ENCODE measurements at regions not wholly inside any gene's neighbourhood (a gene's known extent, or its start where the extent isn't known, plus 50 kb on each side); places are given as distances from the start of the nearest gene placed in this dataset.

DNA sequence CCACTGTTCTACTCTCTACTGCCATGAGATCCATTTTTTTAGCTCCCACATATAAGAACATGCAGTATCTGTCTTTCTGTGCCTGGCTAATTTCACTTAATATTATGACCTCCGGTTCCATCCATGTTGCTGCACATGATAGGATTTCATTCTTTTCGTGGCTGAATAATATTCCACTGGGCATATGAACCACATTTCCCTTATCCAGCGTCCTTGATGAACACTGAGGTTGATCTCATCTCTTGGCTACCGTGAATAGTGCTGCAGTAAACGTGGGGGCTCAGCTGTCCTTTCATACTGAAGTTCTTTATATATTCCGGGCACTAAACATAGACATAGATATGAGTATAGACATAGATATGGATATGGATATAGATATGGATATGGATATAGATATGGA, 109.3 kb upstream of the TNRC6C start:
- H3K4me3 ChIP-seq (ENCODE audit: low read length): no peak overlapping the region
- TF ChIP-seq, protein P1, sequence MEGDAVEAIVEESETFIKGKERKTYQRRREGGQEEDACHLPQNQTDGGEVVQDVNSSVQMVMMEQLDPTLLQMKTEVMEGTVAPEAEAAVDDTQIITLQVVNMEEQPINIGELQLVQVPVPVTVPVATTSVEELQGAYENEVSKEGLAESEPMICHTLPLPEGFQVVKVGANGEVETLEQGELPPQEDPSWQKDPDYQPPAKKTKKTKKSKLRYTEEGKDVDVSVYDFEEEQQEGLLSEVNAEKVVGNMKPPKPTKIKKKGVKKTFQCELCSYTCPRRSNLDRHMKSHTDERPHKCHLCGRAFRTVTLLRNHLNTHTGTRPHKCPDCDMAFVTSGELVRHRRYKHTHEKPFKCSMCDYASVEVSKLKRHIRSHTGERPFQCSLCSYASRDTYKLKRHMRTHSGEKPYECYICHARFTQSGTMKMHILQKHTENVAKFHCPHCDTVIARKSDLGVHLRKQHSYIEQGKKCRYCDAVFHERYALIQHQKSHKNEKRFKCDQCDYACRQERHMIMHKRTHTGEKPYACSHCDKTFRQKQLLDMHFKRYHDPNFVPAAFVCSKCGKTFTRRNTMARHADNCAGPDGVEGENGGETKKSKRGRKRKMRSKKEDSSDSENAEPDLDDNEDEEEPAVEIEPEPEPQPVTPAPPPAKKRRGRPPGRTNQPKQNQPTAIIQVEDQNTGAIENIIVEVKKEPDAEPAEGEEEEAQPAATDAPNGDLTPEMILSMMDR (conservative IDR thresholded peaks at IDR 0.05; ENCODE audit: low read depth, low read length): no peak
- DNase-seq (ENCODE audit: low read depth): no peak

DNA sequence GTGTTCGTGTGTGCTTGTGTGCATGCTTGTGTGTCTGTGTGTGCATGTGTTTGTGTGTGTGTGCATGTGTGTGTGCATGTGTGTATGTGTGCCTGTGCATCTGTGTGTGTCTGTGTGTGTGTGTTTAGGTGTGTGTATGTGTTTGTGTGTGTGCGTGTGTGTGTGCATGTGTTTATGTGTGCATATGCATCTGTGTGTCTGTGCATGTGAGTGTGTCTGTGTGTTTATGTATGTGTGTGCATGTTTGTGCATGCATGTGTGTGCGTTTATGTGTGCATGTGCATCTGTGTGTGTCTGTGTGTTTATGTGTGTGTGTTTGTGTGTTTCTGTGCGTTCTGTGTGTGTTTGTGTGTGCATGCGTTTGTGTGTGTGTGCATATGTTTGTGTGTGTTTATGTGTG, 106.6 kb upstream of the TNRC6C start:
- TF ChIP-seq, protein P1 (conservative IDR thresholded peaks at IDR 0.05; ENCODE audit: low read depth, low read length): no peak

DNA sequence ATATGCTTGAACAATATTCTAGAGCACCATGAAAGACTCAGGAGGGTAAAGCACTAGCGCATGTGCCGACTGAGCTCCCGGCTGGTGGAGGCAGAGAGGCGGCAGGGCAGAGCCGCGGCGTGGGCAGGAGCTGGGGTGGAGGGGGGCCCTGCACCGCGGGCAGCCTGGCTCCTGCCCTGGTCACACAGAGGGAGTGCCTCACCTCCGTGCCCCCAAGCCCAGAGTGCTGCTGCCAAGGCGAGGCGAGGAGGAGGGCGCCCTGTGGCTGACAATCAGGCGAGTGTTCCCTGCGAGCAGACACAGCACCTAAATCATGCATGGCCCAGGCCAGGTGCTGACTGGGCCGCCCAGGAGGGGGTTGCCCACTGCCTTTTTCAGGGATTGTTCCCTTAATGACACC, 105.8 kb upstream of the TNRC6C start:
- no peak for DNase-seq (ENCODE audit: low read depth)
- no peak overlapping the region for H3K4me3 ChIP-seq (ENCODE audit: low read length)
- TF ChIP-seq, protein P1 (conservative IDR thresholded peaks at IDR 0.05; ENCODE audit: low read depth, low read length): no peak

More for the DNA sequence above, 106.6 kb upstream of the TNRC6C start:
- no peak overlapping the region for H3K4me3 ChIP-seq (ENCODE audit: low read length)
- no peak for DNase-seq (ENCODE audit: low read depth)

DNA sequence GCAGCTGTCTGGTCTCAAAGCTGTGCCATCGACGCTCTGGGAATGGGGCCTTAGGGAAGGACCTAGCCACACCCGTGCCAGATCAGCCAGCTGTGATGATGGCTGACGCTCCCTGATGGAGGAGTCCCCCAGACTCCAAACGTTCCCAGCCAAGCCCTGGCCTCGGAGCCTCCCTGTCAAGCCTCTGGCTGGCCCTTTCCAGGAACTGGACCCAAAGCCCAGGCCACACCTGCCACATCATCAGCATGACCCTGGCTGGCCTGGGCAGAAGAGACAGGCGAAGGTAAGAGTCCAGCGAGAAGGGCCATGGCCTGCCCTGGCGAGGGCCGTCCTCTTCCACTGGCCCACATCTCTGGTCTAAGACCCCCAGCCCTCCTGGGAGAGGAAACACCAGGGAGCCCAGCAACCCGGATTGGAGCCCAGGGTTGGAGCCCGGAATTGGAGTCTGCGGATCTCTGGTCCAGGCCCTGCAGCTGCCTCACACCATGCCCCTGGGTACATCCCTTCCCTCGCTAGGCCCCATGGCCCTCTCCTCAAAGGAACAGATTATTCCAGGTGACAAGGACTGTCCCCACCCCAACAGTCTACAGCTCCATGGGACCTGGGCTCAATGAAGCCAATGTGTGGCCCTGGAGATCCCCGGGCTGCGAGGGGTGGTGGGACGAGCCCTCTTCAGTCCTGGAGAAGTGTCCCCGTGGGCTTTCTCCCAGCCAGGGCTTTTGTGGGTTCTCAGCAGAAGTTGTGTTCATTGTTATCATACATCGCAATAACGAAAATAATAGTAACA, 105.1 kb upstream of the TNRC6C start:
- TF ChIP-seq, protein P1 (conservative IDR thresholded peaks at IDR 0.05; ENCODE audit: low read depth, low read length): no peak
- no peak for DNase-seq (ENCODE audit: low read depth)
- H3K4me3 ChIP-seq (ENCODE audit: low read length): no peak overlapping the region

DNA sequence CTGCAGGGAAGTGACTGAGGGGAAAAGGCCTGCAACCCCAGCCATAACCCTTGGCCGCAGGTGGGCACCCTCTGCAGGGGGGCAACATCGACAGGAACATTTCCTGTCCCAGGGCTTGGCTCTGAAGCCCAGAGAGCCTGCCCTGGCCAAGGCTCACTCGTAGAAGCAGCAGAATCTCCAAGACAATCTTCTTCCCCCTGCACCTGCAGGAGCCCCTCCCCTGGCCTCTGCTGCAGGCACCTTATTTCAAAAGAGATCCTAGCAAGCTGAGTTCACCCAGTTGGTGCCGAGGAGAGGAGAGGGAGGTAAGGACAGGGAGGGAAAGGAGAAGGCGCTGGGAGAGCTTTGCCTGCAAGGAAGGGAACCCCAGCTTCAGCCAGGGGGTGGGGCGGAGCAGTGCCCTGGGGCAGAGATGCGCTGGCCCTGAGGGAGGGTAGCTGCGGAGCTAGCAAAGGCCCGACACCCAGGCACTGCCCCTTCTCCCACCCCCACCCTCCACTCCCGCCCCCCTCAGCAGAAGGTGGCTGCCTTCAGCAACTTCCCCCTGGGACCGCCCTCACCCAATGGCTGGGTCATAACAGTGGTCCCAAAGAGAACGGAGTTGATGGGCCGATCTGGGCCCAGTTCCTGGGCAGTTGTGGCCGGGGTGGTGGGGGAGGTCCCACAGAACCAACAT, 104.3 kb upstream of the TNRC6C start:
- DNase-seq (ENCODE audit: low read depth): no peak
- TF ChIP-seq, protein P1 (conservative IDR thresholded peaks at IDR 0.05; ENCODE audit: low read depth, low read length): no peak
- H3K4me3 ChIP-seq (ENCODE audit: low read length): no peak overlapping the region

DNA sequence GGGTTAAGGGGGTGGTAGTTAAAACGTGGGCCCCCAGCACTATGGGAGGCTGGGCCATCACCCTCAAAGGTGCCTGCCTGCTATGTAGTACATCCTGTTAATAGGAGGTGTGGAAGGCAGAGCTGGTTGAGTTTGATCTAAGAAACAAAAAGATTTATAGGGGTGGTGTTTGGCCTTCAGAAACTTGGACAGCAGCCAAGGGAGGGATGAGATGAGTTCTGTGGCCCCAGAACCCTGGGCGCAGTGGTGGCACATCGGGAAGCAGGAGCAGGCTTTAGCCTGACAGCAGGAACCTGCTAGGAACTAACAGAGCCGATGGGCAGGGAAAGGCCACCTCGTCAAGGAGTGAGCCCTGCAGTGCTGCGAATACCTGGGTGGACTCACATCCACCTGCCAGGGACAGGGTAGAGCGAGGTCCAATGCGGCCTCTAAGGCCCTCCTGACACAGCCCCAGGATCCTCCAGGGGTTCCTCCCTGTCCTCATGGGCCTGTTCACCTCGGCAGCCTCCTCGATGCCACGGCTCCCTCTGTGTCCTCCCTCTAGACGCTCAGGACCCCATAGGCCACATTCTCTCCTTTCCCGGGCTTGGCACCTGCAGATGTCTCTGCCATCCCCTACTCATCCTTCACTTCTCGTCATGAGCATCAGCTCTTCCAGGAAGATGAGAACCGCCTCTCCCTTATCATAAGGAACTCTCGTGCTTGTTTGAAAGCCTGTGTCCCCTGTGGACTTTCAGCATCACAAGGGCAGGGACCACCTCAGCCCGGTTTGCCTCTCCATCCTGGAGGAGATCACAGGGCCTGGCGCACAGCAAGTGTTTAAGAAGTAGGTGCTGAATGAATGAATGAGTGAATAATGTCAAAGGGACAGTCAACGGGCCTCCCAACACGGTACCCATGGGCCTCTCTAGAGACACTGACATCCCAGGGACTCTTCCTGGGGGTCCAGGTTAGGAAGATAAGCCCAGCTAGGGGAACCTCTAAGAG, 103.5 kb upstream of the TNRC6C start:
- H3K4me3 ChIP-seq (ENCODE audit: low read length): no peak overlapping the region
- TF ChIP-seq, protein P1 (conservative IDR thresholded peaks at IDR 0.05; ENCODE audit: low read depth, low read length): no peak
- DNase-seq (ENCODE audit: low read depth): no peak
